ENCODE measurements at regions not wholly inside any gene's neighbourhood (a gene's known extent, or its start where the extent isn't known, plus 50 kb on each side); places are given as distances from the start of the nearest gene placed in this dataset.
"Not testable (repeated sequence)": the region's sequence is repeated elsewhere in the genome, so short reads cannot be mapped to it uniquely, and the experiment has no call there.

DNA sequence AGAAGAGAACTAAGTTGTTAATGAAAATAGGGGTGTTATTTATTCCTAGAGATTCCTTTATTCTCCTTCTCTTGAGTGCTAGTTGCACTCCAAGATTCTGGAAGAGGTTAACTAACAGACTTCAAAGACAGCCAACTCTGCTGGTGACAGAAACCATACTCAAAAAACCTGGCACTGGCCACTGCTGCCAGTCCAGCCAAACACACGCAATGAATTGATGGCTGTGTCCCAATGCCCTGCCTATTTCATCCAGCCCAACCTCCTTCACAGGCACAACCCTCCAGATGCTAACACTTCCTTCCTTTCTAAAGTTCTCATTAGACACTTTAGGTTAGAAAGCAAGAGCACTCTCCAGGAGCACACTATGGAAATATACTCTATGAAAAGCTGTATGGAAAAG, 150.8 kb upstream of the C11orf58 start:
- H3K36me3 Mint-ChIP-seq: no peaks in the 10 kb centered on the region
- no peaks in the 10 kb centered on the region for H3K27me3 Mint-ChIP-seq
- ATAC-seq: no peak
- H3K4me1 Mint-ChIP-seq: no peaks in the 10 kb centered on the region
- no peak overlapping the region for H3K4me3 Mint-ChIP-seq
- no peak overlapping the region for H3K27ac Mint-ChIP-seq
- H3K9me3 Mint-ChIP-seq: no peaks in the 10 kb centered on the region

DNA sequence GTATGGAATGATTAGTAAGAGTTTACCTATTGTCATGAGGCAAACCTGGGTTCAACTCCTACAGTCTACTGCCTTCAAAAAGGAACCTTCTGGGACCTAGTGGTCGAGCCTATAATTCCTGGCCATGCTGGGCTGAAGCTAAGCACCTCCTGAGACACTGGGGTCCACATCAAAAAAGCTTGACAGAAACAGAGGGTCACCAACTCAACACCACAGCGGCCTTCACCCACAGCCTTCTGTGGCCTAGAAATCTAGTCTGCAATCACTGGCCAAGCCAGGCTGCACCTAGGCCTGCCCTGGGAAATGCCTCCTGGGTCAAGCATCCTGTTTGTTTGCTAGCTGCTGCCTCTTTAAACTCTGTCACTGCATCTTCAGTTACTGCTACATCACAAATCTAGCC, 153.9 kb upstream of the C11orf58 start:
- Mint-ChIP-seq H3K27me3 (no peaks in the 10 kb centered on the region), H3K27ac (no peak overlapping the region), H3K36me3 (no peaks in the 10 kb centered on the region), H3K4me1 (no peaks in the 10 kb centered on the region), H3K9me3 (peaks cover 2% of the 10 kb centered on the region), H3K4me3 (no peak overlapping the region)
- no peak for ATAC-seq

DNA sequence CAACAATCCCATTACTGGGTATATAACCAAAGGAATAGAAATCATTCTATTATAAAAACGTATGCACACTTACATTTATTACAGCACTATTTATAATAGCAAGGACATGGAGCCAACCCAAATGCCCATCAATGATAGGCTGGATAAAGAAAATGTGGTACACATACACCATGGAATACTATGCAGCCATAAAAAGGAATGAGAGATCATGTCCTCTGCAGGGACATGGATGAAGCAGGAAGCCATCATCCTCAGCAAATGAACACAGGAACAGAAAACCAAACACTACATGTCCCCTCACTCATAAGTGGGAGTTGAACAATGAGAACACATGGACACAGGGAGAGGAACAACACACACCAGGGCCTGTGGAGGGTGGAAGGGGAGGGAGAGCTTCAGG, 157.4 kb upstream of the C11orf58 start:
- not testable (repeated sequence) for H3K4me1 Mint-ChIP-seq, ATAC-seq, H3K27ac Mint-ChIP-seq, H3K9me3 Mint-ChIP-seq, H3K36me3 Mint-ChIP-seq, H3K27me3 Mint-ChIP-seq, H3K4me3 Mint-ChIP-seq

DNA sequence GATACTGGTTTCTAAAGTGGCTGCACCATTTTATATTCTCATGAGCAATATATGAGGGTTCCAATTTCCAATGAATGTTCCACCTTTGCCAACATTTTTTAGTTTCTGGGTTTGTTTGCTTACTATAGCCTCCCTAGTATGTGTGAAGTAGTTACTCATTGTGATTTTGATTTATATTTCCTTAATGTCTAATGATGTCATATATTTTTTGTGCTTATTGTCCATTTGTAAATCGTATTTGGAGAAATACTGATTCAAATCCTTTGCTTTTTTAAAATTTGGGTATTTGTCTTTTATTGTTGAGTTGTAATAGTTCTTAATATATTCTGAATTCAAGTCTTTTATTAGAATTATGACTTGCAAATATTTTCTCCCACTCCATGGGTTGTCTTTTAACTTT, 161.0 kb upstream of the C11orf58 start:
- no peaks in the 10 kb centered on the region for H3K36me3 Mint-ChIP-seq
- H3K4me3 Mint-ChIP-seq: no peak overlapping the region
- no peak for ATAC-seq
- H3K27me3 Mint-ChIP-seq: no peaks in the 10 kb centered on the region
- H3K27ac Mint-ChIP-seq: no peak overlapping the region
- peaks cover 2% of the 10 kb centered on the region for H3K9me3 Mint-ChIP-seq
- H3K4me1 Mint-ChIP-seq: no peaks in the 10 kb centered on the region

DNA sequence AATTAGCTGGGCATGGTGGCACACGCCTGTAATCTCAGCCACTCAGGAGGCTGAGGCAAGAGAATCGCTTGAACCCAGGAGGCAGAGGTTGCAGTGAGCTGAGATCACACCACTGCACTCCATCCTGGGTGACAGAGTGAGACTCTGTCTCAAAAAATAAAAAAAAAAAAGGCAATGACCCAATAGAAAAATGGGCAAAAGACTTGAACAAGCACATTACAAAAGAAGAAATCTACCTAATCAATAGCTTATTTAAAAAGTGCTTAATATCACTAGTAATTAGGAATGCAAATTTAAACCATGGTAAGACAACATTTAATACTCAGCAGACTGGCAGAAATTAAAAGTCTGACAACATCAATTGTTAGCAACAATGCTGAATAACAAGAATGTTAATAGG, 163.6 kb upstream of the C11orf58 start:
- not testable (repeated sequence) for H3K27ac Mint-ChIP-seq, H3K27me3 Mint-ChIP-seq, ATAC-seq, H3K4me3 Mint-ChIP-seq, H3K9me3 Mint-ChIP-seq, H3K36me3 Mint-ChIP-seq, H3K4me1 Mint-ChIP-seq

DNA sequence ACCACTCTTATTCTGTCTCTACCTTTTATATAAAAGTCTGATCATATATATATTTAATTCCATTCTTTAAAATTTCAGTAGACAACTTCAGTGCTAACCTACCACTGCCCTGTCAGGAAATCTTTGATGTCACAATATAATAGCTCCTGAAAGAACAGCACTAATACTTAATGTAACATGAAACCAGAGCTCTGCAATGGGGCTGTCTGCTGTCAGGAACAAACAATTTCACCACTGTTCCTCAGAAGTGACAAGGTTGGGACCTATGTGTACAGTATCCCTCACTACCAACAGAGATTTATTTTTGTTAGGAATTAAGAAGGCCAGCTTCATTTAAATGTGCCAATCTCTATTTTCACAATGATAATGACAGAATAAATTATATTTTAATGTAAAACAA, 165.5 kb upstream of the C11orf58 start:
- Mint-ChIP-seq H3K36me3 (no peaks in the 10 kb centered on the region), H3K27ac (no peak overlapping the region), H3K27me3 (no peaks in the 10 kb centered on the region), H3K4me1 (no peaks in the 10 kb centered on the region), H3K4me3 (no peak overlapping the region), H3K9me3 (no peaks in the 10 kb centered on the region)
- no peak for ATAC-seq

DNA sequence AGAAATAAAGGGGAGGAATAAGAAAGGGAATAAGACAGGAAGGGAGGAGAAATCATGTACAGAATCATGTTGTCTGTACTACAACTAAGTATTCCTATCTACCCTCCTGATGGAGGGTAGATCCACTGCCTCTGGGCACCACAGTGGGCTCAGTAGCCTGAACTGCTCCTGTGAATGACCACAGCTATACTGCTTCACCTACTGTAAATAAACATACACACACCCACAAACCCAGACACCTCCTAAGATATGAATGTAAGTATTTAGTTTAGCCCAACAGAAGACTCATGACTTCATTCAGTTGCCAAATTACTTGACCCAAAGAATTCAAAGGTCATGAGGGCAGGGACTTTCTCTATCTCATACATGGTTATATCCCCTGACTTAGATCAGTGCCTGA, 177.3 kb upstream of the C11orf58 start:
- no peaks in the 10 kb centered on the region for H3K36me3 Mint-ChIP-seq
- H3K9me3 Mint-ChIP-seq: peaks cover 4% of the 10 kb centered on the region
- H3K4me3 Mint-ChIP-seq: no peak overlapping the region
- no peaks in the 10 kb centered on the region for H3K4me1 Mint-ChIP-seq
- H3K27me3 Mint-ChIP-seq: no peaks in the 10 kb centered on the region
- ATAC-seq: no peak
- no peak overlapping the region for H3K27ac Mint-ChIP-seq

DNA sequence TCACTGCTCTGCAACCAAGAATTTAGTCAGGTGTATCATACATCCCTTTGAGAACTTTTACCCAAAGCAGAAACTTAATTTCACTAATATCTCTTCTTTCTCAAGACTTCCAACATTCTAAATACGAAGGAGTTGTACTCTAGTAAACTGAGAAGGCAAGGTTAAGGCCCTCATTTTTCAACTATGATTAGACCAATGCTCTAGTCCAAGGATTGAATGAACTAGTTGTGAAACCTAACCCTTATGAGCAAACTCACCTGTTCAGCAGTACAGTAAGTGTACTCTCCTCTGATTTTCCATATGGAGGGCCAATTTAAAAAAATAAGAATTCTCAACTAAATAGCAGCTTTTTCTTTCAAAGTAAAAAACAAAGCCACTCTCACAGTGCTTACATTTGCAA, 180.0 kb upstream of the C11orf58 start:
- peaks cover 4% of the 10 kb centered on the region for H3K9me3 Mint-ChIP-seq
- H3K36me3 Mint-ChIP-seq: no peaks in the 10 kb centered on the region
- no peak overlapping the region for H3K4me3 Mint-ChIP-seq
- no peaks in the 10 kb centered on the region for H3K27me3 Mint-ChIP-seq
- H3K27ac Mint-ChIP-seq: no peak overlapping the region
- no peaks in the 10 kb centered on the region for H3K4me1 Mint-ChIP-seq
- no peak for ATAC-seq

DNA sequence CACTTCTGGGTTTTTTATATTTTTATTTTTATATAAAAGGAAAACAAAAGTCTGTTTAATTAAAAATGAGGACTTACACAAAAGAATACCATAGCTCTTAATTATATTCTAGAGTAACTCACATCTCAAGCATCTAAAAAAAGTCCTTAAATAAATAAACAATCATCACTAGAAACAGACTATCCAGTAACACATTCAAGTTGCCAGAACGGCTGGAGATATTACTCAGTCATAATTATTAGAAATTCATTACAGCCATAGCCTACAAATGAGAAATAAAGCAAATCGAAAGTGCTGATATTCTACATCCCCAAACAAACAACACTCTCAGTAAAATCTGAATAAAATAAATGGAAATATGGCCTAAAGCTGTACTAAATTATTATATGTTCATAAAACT, 182.5 kb upstream of the C11orf58 start:
- no peak overlapping the region for H3K27ac Mint-ChIP-seq
- H3K27me3 Mint-ChIP-seq: no peaks in the 10 kb centered on the region
- peaks cover 4% of the 10 kb centered on the region for H3K9me3 Mint-ChIP-seq
- H3K4me3 Mint-ChIP-seq: no peak overlapping the region
- no peaks in the 10 kb centered on the region for H3K4me1 Mint-ChIP-seq
- no peak for ATAC-seq
- H3K36me3 Mint-ChIP-seq: no peaks in the 10 kb centered on the region

DNA sequence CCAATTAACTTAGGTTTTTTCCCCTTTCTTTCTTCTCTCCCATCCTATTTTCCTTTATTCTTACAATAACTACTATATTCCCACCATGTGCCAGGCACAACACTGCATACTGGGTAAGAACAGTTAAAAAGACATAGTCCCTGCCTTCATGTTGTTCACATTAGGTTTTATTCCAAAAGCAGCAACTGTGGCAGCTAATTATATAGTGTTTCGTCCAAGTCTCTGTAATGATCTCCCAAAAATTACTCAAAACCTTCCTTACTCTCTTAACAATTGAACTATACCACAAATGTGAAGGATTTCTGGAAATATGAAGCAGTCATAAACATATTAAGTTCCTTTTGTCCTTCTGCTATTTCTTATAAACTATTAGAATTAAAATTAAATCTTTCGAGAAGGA, 184.1 kb upstream of the C11orf58 start:
- H3K27me3 Mint-ChIP-seq: no peaks in the 10 kb centered on the region
- H3K4me3 Mint-ChIP-seq: no peak overlapping the region
- no peak overlapping the region for H3K27ac Mint-ChIP-seq
- H3K4me1 Mint-ChIP-seq: no peaks in the 10 kb centered on the region
- peaks cover 4% of the 10 kb centered on the region for H3K9me3 Mint-ChIP-seq
- no peaks in the 10 kb centered on the region for H3K36me3 Mint-ChIP-seq
- no peak for ATAC-seq

DNA sequence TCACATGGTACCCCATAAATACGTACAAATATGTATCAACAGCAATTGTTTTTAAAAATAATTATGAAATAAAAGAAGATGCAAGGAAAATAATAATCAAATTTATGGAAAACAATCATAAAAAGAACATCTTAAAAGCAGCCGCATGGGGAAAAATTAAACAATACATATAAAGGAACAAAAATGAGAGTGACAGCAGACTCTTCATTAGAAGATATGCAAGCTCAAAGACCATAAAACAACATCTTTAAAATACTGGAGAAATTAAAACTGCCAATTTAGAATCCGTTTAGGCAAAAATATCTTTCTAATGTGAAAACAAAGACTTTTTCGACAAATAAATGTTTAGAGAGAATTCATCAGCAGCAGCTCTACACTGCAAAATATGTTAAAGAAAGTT, 190.6 kb upstream of the C11orf58 start:
- no peak for ATAC-seq
- no peaks in the 10 kb centered on the region for H3K27me3 Mint-ChIP-seq
- no peaks in the 10 kb centered on the region for H3K36me3 Mint-ChIP-seq
- H3K4me1 Mint-ChIP-seq: no peaks in the 10 kb centered on the region
- H3K9me3 Mint-ChIP-seq: peaks cover 8% of the 10 kb centered on the region
- no peak overlapping the region for H3K4me3 Mint-ChIP-seq
- no peak overlapping the region for H3K27ac Mint-ChIP-seq

DNA sequence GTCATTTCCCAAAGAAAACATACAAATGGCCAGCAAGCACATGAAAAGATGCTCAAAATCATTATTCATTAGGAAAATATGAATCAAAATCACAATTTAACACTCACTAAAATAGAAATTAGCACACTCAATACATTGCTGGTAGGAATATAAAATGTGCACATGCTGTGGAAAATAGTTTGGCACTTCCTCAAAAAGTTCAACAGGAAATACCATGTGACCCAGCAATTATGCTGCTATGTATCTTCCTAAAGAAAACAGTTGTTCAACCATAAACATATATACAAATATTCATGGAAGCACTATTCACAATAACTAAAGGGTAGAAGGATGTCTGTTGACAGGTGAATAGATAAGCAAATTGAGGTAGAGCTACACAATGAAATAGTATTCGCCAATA, 187.3 kb upstream of the SOX6 start:
- no peaks in the 10 kb centered on the region for H3K27me3 Mint-ChIP-seq
- H3K27ac Mint-ChIP-seq: no peak overlapping the region
- peaks cover 14% of the 10 kb centered on the region for H3K9me3 Mint-ChIP-seq
- no peak overlapping the region for H3K4me3 Mint-ChIP-seq
- ATAC-seq: no peak
- no peaks in the 10 kb centered on the region for H3K36me3 Mint-ChIP-seq
- no peaks in the 10 kb centered on the region for H3K4me1 Mint-ChIP-seq

DNA sequence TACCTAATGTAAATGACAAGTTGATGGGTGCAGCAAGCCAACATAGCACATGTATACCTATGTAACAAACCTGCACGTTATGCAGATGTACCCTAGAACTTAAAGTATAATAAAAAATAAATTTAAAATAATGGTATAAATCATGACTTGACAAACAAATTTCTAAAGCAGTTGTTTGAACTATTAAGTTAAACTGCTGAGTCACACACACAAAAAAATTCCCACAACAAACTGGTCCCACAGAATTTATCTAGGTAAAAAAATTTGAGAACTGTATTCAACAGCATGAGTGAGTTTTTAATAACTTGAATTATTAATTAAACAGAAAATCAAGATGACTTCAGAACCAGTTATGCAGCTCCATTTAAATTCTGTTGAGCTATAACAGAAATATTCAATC, 186.0 kb upstream of the SOX6 start:
- no peaks in the 10 kb centered on the region for H3K4me1 Mint-ChIP-seq
- H3K4me3 Mint-ChIP-seq: no peak overlapping the region
- peaks cover 12% of the 10 kb centered on the region for H3K9me3 Mint-ChIP-seq
- no peak overlapping the region for H3K27ac Mint-ChIP-seq
- H3K36me3 Mint-ChIP-seq: no peaks in the 10 kb centered on the region
- no peak for ATAC-seq
- H3K27me3 Mint-ChIP-seq: no peaks in the 10 kb centered on the region

DNA sequence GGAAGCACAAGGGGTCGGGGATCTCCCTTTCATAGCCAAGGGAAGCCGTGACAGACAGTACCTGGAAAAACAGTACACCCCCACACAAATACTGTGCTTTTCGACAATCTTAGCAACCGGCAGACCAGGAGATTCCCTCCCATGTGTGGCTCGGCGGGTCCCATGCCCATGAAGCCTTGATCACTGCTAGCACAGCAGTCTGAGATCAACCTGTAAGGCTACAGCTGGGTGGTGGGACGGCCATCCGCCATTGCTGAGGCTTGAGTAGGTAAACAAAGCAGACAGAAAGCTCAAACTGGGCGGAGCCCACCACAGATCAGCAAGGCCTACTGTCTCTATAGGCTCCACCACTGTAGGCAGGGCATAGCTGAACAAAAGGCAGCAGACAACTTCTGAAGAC, 180.2 kb upstream of the SOX6 start:
- Mint-ChIP-seq H3K27ac (no peak overlapping the region), H3K4me1 (no peaks in the 10 kb centered on the region), H3K9me3 (peaks cover 14% of the 10 kb centered on the region), H3K4me3 (no peak overlapping the region), H3K36me3 (no peaks in the 10 kb centered on the region), H3K27me3 (no peaks in the 10 kb centered on the region)
- no peak for ATAC-seq

DNA sequence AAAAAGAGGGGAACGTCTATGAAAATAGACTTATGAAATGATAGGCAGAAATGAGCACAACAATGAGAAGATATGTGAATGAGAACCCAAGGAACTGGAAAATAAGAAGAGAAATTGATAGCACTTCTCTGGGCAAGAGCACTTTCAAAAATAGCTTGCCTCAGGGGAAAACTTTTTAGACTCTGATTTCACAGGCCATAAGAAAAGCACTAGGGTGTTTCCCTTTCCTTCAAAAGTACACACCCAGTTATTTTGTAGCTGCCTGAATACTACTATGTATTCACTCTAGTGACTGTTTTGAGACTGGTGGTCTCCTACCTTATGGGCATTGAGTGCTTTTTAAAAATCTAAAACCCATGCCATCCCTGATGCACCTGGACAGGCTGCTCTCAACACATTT, 172.3 kb upstream of the SOX6 start:
- Mint-ChIP-seq H3K27ac (no peak overlapping the region), H3K36me3 (no peaks in the 10 kb centered on the region), H3K27me3 (no peaks in the 10 kb centered on the region), H3K4me1 (no peaks in the 10 kb centered on the region), H3K4me3 (no peak overlapping the region), H3K9me3 (no peaks in the 10 kb centered on the region)
- ATAC-seq: no peak

DNA sequence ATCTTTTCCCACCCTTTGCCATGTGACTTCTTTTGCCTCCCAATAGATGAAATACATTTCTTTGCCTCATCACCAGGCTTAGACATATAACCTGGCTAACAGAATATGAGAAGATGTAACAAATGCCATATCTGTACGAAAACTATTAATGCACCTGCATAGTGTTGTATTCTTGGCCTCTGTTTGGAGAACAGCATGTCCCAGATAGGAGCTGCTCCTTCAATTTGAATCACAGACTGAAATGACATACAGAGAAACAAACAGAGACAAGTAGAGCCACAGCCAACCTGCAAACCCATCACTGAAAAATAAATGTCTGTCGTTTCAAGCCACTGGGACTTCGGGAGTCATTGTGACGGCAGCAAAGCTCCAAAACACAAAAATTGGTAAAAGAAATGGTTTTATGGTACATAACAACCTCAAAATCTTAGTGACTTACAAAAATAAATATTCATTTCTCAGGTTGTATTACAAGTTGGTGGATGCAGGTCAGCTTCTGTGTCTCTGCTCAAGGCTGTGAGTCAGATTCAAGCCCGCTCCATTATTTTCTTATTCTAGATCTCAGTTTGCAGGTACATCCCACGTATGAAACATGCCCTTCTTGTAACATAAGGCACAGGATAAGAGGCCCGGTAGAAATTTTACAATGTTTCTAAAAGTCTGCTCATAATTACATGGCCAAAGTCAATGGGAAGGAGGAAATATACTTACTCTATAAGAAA, 171.3 kb upstream of the SOX6 start:
- H3K9me3 Mint-ChIP-seq: peaks cover under 1% of the 10 kb centered on the region
- H3K4me1 Mint-ChIP-seq: no peaks in the 10 kb centered on the region
- no peak overlapping the region for H3K4me3 Mint-ChIP-seq
- H3K27me3 Mint-ChIP-seq: no peaks in the 10 kb centered on the region
- no peaks in the 10 kb centered on the region for H3K36me3 Mint-ChIP-seq
- no peak for ATAC-seq
- H3K27ac Mint-ChIP-seq: no peak overlapping the region

DNA sequence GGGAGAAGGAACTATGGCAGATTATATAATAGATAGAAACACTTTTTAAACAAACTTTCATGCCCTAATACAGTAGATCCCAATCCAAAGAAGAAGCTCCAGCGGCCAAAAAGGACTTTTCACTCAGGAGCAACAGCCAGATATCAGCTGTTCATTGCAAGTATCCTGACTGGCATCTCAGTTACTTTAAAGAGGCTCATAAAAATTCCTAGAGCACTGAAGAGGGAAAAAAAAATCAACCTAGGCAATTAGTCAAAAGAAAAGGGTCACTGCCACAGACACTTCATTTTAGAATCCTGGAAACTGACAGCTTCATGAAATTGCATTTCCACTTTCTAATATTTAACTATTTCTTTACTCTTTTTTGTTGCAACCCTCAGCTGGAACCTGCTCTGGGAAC, 170.6 kb upstream of the SOX6 start:
- Mint-ChIP-seq H3K4me3 (no peak overlapping the region), H3K27me3 (no peaks in the 10 kb centered on the region), H3K9me3 (peaks cover 3% of the 10 kb centered on the region), H3K27ac (no peak overlapping the region), H3K4me1 (no peaks in the 10 kb centered on the region), H3K36me3 (no peaks in the 10 kb centered on the region)
- no peak for ATAC-seq
